NOMO-1 treated with DMSO at 0.1 percent for 48 hours (cell line): ENCODE measurements at regions not wholly inside any gene's neighbourhood (a gene's known extent, or its start where the extent isn't known, plus 50 kb on each side); places are given as distances from the start of the nearest gene placed in this dataset.
A peak's percentile ranks its signal among the peaks of the same experiment; 100 is the strongest.

ENCODE experiments used
- DNase-seq: peaks from one replicate; lab custom pipeline; 2025; ENCODE audit not compliant: unreplicated experiment; lab: John Stamatoyannopoulos, UW

DNA sequence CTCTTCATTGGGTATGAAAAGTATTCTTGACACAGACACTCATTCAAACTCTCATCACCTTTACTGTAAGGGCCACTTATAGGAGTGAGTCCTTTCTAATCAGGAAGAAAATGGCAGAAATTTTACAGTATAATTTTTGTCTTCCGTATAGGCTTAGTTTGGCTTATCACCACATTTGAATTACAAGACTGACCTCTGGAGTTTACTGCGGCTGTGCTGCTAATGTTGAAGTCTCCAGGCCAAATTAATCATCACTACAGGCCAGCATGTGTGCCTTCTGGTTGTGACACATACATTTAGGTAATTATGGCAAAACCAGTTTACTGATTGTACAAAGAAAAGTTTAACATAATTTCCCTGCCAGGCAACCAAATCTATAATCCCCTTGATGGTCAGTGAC is 753.6 kb upstream of the GCFC2 start:
- no peak for DNase-seq

GRCh38 chr2:76461431-76461830 is 750.7 kb upstream of the GCFC2 start:
- DNase-seq = no peak

- DNase-seq = no peak
Measured at GRCh38 chr2:76455910-76456309, 745.2 kb upstream of the GCFC2 start.

DNA sequence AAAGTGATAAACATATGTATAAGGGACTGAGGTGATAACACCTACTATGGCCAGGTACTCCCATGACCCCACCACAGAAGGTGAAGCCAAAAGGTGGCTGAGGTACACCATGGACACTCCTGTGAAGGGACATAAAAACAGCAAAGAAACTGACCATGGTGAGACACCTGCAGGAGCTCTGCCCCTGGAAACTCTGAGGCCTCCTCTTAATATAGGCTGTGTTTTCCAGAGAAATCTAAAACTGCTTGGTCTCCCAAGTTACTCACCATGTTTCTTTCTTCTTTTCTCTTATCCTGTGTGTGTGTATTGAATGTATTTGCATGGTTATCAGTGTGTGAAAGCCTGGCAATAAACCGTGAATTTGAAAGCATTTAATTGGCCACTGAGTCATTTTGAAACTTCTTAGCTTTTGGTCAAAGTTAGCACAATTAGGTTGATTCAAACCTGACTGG is 739.3 kb upstream of the GCFC2 start:
- DNase-seq = no peak

DNA sequence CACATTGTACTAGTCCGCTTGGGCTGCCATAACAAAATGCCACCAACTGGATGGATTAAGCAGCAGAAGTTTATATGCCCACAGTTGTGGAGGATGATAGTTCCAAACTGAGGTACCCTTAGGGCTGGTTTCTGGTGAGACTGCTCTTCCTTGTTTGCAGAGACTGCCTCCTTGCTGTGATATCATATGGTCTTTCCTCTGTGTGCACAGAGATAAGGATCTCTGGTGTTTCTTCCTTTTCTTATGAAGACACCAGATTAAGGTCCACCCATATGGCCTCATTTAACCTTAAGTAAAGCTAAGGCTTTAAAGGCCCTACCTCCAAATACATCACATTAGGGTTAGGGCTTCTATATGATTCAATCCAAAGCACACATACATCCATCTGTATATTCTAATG is 738.2 kb upstream of the GCFC2 start:
- DNase-seq = no peak

DNA sequence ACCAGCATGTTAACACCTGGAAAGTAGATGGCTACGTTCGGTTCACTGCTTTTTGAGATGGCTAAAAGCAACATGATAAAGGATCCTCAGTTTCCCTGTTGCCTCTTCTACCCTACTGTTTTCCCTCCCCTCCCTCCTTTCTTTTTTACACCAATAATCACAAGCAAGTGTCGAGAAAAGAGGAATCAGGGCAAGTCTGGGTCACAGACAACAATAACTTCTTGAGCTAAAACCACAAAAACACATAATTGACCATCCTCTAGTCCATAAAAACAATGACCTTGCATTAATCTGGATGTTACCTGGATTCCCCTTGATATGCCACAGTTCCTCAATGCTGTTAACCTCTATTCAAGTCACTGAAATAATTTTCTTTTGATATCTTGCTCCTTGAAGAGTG is 736.6 kb upstream of the GCFC2 start:
- DNase-seq = no peak

- DNase-seq = no peak
Measured at GRCh38 chr2:76446872-76447271, 736.2 kb upstream of the GCFC2 start.

DNA sequence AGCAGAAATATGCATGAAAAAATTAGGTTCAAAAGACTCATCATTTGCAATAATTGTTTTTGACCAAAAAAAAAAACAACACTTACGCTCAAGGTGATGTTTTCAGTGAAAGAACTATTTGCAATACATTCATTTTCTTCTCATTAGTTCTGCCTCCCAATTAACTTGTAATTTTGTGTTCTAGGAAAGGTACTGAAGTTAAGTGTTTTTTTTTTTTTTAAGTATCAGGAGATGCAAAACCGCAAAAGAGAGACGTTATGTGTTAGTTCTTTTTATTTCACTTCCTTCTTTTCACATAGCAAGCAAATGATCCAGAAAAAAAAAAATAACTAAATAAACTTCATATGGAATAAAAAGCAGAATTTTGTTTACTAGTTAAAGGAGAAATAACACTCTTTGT is 735.2 kb upstream of the GCFC2 start:
- peak; percentile 38 for DNase-seq

DNA sequence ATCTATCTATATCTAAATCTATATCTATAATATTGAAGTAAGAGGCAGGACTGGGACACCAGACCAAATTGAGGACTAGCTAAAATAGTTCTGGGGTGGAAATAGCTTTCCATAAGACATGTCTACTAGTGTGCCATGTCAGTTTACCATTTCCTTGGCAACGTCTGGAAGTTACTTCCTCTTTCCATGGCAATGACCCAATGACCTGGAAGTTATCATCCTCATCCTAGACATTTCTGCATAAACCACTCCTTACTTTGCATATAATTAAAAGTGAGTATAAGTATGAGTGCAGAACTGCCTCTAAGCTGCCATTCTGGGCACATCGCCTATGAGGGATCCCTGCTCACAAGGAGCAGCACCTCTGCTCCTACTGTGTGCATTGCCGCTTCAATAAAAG is 734.0 kb upstream of the GCFC2 start:
- DNase-seq = no peak

- no peak for DNase-seq
Measured at GRCh38 chr2:76437564-76437963, 726.8 kb upstream of the GCFC2 start.

GRCh38 chr2:76429374-76429773 is 718.7 kb upstream of the GCFC2 start:
- DNase-seq = no peak

DNA sequence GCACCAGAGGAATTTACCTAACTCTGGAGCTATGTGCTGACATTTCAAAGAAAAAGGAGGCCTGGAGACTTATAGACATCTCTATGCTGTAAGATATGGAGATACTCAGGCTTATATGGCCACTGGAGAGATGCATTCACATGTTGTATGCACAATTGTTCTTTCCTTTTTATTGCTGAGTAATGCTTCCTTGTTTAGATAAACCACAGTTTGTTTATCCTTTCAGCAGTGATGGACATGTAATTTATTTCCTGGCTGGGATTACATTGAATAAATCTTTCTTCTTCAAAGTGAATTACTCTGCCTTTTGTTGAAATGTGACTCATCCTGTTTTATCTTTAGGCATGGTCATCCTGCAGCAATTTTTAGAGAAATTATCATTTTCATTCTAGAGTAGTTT is 716.7 kb upstream of the GCFC2 start:
- no peak for DNase-seq

GRCh38 chr2:76415821-76416220 is 705.1 kb upstream of the GCFC2 start:
- peak; percentile 64 for DNase-seq

- no peak for DNase-seq
Measured at GRCh38 chr2:76413436-76413835, 702.7 kb upstream of the GCFC2 start.

DNA sequence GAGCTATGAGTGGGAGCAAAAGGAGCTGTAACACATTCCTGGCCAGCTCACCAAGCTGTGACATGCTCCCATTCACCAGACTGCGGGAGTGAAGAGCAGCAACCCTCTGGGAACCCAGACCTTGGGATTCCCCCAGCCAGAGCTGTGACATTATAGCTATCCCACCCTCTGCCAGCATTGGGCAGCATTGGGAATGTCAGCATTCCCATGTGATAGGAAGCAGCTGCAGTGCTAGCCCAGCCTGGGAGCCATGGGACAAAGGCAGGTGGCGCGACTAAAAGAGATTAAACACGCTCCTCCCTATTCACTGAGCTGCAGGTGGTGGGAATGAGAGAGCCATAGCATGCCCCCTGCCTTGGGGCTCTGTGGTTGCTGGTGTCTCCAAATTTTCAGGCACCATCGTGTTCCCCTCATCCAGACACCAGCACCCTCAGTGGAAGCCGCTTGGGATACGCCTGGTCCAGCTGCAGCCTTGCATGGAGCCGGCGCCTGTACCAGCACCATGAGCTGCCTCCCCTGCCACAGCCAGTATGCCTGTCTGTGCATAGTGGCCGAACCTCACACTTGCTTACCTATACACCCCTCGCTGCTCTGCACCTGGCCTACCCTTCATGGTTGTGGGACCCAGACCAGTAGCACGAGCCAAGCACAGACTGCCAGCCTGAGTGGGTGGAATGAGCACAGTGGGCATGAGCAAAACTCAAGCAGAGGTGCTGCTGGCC is 695.6 kb upstream of the GCFC2 start:
- no peak for DNase-seq

DNA sequence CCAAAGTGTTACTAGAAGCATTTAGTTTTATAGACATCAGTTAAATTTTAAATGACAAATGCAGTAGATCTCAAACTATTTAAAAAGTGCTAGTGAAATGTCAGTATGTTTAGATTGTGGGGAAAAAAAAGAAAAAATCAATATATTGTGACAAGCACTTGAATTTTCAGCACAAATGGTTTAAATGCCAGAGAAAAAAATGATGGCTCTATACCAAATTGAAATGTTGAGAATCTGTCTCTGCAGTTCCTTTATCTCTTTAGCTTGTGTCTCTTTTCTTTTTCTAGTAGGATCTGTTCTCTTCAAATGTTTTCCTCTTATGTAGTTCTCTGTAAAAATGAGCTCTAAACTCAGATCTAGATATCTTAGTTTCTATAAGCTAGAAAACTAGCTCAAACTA is 682.6 kb upstream of the GCFC2 start:
- DNase-seq = no peak

DNA sequence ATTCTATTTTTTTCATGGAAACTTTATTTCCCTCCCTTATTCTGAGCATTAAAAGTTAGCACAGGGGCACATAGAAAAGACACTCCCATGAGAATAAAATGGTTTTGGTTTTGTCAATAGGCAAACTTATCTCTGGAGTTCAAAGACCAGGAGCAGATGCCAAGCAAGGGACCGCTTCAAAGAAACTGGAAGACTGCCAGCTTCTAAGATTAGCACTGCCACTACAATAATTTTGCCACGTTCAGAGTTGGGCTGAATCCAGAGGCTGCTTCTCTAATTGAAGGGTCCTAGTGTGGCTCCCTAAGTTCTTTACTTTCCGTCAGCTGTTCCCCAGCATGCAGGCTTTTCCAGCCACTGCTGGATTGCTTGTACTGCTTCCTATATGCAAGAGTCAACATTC is 681.0 kb upstream of the GCFC2 start:
- DNase-seq = no peak

GRCh38 chr2:76387294-76387693 is 676.6 kb upstream of the GCFC2 start:
- no peak for DNase-seq

GRCh38 chr2:76385943-76386342 is 675.2 kb upstream of the GCFC2 start:
- no peak for DNase-seq

- no peak for DNase-seq
Measured at GRCh38 chr2:76381624-76382023, 670.9 kb upstream of the GCFC2 start.

GRCh38 chr2:76378140-76378539 is 667.4 kb upstream of the GCFC2 start:
- no peak for DNase-seq

DNA sequence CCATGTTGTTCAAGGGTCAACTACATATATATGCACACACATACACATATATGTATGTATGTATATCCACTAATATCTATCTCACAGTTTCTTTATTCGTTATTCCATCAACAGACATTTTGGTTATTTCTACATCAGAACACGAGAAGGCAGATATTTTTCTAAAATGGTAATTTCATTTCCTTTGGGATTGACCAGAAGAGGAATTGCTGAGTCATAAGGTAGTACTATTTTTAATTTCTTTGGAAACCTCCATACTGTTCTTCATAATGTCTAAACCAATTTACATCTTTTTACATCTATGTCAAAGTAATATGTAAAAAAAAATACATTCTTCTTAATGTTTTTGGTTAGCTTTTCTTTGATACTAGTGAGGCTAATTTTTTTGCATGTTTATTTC is 630.7 kb upstream of the GCFC2 start:
- no peak for DNase-seq

DNA sequence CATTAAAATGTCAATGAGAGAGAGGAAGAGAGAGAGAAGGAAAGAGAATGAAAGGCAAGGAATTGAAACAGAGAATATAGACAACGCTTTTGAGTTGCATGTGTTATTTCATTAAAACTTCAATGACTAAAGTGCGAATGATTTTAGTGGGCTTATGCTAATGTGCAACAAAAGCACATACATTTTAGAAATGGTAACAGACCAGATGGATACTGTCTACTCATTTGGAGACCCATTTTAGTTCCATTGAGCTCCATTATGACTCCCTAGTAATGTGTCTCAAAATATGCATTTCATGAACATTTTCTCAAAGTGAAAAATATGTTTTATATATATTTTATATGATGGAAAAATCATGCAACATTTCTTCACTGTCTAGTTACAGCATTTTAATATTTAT is 622.2 kb upstream of the GCFC2 start:
- DNase-seq = no peak
